SHP77 (cell line): ENCODE measurements at regions not wholly inside any gene's neighbourhood (a gene's known extent, or its start where the extent isn't known, plus 50 kb on each side); places are given as distances from the start of the nearest gene placed in this dataset.

Experiments
- DNase-seq, 2 experiments: peaks; one replicate each; lab custom pipeline; 2025; lab: John Stamatoyannopoulos, UW

DNA sequence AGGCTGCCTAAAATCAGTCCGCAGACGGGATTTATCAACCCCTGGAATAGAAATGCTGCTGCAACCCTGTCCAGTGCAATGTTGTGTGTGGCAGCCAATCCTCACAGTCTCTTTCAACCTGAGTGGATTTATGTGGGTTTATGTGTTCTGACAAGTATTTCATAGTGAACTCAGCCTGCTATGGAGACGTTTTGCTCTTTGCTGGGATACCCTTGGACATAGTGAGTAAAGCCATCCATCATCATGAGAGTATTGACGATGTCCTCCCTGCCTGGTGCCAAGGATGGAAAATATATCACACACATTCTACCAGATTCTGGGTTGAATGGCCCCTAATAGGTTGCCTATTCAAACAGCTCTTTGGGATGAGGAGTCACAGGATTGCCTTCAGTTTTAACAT is 219.1 kb downstream of the SOCS6 start:
- DNase-seq = no peak

DNA sequence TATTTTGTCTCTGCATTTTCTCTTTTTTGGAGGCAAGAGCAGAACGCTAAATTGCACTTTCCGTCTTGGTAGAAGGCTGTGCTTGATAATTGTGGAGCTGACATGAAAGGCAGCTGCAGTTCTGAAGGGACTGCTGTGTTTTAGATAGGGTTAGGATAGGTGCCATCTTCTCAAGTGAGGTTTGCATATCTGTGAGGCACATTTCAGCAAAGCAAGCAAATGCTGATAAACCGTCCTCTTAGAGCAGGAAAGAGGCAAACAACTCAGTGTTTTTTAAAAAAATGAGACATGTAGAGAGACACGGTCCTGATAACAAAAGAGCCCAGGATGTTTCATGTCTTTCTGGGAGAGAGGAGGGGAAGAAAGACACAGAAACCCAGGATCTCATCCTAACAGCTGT is 217.7 kb downstream of the SOCS6 start:
- no peak for DNase-seq

GRCh38 chr18:70503060-70503459 is 214.2 kb downstream of the SOCS6 start:
- no peak for DNase-seq

DNA sequence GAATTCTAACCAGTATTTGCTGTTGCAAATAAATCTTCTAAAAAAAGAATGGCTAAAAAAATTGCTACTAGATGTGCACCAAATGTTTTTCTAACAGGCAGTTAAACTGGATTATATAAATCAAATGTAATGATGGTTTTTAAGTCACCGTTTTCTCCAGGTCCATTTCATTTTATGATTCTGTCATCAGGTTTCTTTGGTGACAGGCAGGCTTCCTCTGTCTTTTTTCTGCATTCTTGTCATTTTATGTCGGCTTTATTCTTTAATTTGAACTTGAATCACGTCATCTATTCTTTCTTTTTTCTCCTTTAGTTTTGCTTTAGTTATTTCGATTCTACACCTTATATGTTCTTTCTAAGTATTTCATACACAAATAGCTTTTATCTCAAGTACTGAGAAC is 212.5 kb downstream of the SOCS6 start:
- DNase-seq = no peak

DNA sequence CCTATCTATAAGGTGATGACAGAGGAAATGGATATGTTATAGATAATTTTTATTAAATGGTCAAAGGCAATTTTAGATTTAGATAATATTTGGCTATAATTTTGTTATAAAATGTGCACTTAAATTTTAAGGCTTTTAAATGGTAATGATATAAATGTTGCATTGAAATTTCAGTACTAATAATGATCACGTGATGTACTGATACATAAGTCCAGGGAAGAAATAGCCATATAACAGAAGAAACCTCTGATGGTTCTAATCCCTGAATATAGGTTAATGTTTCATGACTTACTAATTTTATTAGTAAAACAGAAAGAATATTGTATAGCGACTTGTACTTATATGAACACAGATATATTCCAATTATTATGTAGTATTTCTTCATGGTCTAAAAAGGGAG is 211.9 kb downstream of the SOCS6 start:
- no peak for DNase-seq

DNA sequence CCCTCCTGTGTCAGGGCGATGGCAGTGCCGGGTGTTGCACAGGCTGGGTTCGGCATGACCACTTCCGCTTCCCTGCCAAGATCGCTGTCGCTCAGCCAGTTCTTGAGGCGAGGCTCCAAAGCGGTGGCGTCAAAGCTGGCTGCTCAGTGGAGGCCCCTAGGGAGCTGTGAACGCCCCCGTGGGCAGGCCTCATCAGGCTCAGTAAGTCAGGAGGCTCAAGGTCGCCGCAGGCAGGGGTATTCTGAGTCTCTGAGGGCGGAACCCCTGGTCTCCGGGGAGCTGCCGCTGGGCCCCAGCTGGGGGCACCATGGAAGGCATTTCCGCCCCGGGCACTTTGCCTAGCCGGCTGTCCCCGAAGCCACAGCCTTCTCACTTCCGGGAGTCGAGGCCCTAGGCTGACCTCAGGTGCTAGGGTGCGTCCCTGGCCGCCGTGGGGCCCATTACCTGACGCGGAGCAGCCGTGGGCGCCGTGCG is 210.4 kb downstream of the SOCS6 start:
- no peak for DNase-seq

DNA sequence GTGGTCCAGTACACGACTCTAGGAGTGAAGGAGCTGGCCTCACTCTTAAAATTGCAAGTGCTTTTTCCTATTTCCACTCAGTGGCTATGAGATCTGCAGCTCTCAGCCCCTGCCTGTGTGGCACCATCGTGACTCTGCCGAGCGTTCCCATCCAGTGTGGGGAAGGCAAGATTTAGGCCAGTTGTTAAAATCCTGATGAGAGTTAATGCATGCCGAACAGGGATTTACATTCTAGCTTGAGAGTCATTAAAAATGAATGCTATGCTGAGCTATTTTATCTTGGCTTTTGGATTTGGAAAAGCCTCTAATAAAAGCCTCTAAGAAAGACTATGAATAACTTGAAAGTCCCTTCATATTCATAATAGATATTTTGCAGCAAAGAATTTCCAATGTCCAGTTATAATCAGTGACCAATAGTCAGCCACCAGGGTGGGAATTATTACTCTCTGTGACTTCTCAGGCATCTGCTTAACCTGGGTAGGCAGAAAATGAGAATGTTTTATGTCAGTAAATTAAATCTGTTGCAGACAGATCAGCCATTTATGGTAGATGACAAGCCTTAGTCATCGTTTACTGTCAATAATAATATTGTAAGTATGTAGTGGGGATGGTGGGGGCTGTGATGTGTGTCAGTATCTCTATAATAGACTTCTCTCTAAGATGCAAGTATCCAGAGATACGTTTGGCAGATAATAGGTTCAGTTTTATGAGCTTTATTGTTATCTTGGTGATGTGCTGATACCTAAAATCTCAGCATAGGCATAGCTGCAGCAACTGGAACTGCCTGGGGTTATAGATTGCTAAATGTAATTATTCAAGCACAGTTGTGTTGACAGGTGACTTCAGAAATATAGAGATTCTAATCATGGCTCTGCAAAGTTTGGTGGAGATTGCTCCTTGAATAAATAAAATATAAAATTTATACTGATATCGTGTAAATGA is 207.8 kb downstream of the SOCS6 start:
- no peak for DNase-seq

GRCh38 chr18:70494524-70494923 is 205.7 kb downstream of the SOCS6 start:
- DNase-seq = no peak

- DNase-seq = no peak
Observed at GRCh38 chr18:70493461-70493860, 204.6 kb downstream of the SOCS6 start.

GRCh38 chr18:70491734-70492348 is 203.0 kb downstream of the SOCS6 start:
- peak; percentile 42 to 59 for DNase-seq

DNA sequence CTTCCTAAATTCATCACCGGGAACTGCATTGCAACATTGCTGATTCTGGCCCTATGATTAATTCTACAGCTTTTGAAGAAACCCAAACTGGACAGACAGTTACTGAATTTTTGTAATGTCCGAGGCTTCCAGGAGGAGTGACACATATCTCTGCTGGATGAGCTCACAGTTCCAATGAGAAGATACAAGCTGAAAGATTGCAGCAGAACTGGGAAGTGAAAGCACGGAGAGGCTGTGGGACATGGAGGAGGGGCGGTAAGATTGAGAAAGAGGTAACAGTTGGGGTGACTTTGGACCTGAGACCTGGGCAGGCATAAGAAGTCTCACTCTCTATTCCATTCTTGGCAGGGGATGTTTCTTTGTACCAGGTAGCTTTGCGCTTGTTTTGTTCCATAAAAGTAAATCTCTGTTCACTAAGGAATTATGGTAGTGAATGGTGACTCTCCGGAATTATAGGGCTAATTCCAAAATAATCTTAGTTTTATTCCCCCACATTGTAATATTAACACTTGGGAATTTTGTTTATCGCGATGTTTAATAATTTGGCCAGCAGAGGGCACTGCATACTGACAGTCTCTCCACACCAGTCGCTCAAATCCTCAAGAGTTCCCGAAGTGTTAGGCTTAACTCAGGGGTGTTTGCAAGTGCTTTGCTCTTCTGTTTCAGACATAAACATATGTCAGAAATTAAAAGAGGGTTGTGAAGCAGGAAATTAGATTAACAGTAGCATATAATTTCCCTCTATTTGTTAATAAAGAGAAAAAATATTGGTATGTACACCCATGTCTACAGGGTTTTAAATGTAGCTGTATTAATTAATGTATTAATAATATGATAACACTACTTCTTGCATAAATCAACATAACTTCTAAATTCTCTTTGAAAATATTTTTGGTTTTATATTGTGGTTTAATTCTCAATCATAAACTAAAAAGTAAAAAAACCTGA is 201.4 kb downstream of the SOCS6 start:
- peak; percentile 64 for DNase-seq

DNA sequence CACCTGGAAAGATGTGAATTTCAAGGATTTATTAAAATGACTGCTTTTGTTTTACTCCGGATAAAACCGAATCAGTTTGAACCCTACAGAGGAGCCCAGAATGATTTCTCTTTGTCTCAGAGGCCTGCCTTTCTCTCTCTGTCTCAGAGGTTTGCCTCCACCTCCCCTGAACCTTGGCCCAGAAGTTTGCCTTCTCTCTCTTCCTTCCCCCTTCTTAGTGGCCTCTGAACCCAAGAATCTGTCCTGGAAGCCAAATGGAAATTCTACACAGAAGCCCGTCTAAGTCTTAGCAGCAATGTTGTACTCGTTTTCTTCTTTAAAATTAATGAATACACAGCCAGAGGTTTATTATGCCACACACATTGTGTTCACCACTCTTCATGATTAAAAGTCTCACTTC is 200.7 kb downstream of the SOCS6 start:
- no peak for DNase-seq

GRCh38 chr18:70469916-70470315 is 181.1 kb downstream of the SOCS6 start:
- DNase-seq = peak; percentile 23 to 27

DNA sequence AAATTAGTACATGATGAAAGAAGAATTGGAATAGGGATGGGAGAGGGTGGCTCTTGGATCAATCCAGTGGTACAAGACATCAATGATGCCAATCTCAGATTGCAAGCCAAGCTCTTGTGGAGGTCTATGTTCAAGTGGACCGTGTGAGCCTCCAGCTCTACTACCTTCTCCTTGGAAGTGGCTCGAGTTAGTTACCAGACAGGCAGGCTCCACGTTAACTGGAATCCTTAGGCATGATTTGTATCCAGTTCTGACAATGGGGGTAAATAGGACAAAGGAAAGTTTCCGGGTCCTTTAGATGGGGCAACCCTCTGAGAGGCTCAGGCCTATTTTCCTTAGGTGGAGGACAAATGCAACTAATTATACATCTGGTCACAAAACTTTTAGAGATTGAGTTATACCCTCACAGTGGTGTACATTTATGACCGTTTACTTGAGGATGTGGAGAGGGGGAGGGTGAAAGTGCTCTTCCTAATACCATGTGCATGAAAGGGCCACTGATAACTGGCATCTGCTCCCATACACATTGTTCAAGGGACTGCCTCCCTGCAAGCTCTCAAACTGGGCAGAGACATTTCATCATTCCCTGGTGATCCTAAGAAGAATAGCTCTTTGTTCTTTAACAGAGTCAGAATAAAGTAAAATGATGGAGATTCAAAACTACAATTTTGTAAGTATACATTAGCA is 180.2 kb downstream of the SOCS6 start:
- no peak for DNase-seq

- peak; percentile 65 to 81 for DNase-seq
Observed at GRCh38 chr18:70464343-70465114, 175.7 kb downstream of the SOCS6 start.

DNA sequence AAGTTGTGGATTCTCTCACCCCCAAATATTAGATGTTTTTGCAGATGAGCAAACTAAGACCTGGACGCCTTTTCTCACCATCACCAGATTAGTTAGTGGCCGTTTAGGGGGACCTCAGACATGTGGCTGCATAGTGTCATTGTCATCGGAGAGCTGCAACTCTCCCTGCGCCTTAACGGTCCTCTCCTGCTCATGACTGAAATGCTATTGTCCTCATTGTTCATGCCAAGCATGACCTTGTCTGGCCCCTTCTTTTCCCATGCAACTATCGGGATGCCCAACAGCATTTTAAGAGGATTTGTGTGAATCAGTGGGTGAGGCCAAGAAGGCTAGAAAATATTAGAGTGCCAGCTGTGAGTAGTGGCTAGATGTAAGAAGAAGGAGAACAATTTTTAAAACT is 174.2 kb downstream of the SOCS6 start:
- DNase-seq = no peak

DNA sequence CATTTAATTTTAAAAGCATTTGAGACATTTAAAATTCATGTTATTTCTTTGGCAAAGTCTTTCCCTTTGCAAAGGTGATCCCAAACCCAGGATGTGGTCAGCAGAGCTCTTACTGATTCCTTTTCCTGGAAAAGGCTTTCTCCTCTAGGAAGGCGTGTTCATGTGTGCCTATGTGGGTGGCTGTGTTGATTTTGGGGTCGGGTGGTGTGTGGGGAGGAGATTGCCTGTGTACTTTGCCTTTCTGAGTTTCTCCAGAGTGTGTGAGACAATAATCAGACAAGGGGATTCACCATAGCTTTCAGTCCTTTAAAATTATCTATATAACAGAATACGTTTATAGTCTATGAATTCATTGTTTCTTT is 173.2 kb downstream of the SOCS6 start:
- no peak for DNase-seq

DNA sequence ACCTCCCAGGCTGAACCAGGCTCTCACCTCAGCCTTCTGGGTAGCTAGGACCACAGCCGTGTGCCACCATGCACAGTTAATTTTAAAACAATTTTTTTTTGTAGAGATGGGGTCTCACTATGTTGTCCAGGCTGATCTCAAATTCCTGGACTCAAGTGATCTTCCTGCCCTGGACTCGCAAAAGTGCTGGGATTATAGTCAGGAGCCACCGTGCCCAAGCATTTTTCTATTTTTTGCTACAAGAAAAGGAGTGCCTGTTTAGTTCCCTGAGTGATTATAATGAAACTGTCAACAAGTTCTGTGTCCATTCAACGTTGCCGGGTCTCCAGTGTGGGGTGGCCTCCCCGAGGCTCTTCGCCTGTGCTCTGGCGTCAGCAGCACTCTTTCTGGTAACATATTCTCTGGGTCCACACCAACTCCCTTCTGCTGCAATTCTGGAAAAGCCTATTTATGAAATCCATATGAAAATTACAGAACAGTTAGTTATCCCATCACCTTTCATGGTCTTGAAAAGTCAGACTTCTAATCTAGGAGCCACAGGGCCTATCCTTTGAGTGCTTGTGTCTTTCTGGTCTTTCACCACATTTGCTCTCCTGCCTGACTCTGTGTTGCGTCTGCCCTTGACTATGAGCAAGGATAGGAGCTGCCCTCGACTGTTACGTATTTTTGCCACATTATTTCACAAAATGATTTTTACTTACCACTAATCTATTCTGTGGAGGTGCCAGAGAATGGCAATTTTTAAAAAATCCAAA is 172.7 kb downstream of the SOCS6 start:
- DNase-seq = no peak

GRCh38 chr18:70459731-70460130 is 170.9 kb downstream of the SOCS6 start:
- no peak for DNase-seq

GRCh38 chr18:70459251-70459650 is 170.4 kb downstream of the SOCS6 start:
- DNase-seq = no peak
